Peyer's patch (tissue), 4 donors: ENCODE measurements at regions not wholly inside any gene's neighbourhood (a gene's known extent, or its start where the extent isn't known, plus 50 kb on each side); places are given as distances from the start of the nearest gene placed in this dataset.

Experiments used
- CTCF ChIP-seq, 6 experiments: fragments of 450-650 bp in 4 of 6; fragments of 200-600 bp in 2 of 6; sonication (generic) in 1 of 6; IDR thresholded peaks; one replicate each; pipeline ENCODE4 v1.5.1; 2017 to 2019; ENCODE audit warnings: antibody characterized with exemption in 6 of 6, mild to moderate bottlenecking in 3 of 6, moderate library complexity in 1 of 6
- POLR2A ChIP-seq, 2 donors: fragments of 450-650 bp; IDR thresholded peaks; one replicate each; pipeline ENCODE4 v1.5.1; 2017; ENCODE audit warnings: antibody characterized with exemption in 2 of 2, mild to moderate bottlenecking in 2 of 2, moderate library complexity in 2 of 2

- TF ChIP-seq CTCF (IDR thresholded peaks at IDR 0.05) (no peak), POLR2A (IDR thresholded peaks at IDR 0.05) (no peak)
Observed at GRCh38 chr1:168945870-168946269, 160.6 kb upstream of the ATP1B1 start.
